ENCODE measurements at regions not wholly inside any gene's neighbourhood (a gene's known extent, or its start where the extent isn't known, plus 50 kb on each side); places are given as distances from the start of the nearest gene placed in this dataset.
A peak's percentile ranks its signal among the peaks of the same experiment; 100 is the strongest.

GRCh38 chr3:72519946-72520604 lies 328.2 kb downstream of the SHQ1 start:
- TF ChIP-seq CTCF (IDR thresholded peaks at IDR 0.05; ENCODE audit: unreplicated experiment): no peak
- no peaks in the 10 kb centered on the region for H3K9me3 Mint-ChIP-seq
- DNase-seq (ENCODE audit: low spot score in 2 of 2, unreplicated experiment in 2 of 2): no peak
- H3K4me3 Mint-ChIP-seq: no peak overlapping the region
- peaks cover 48% of the 10 kb centered on the region for H3K4me1 Mint-ChIP-seq
- H3K36me3 Mint-ChIP-seq: no peaks in the 10 kb centered on the region
- H3K27me3 Mint-ChIP-seq (ENCODE audit: low read depth): peaks cover 5% of the 10 kb centered on the region
- H3K27ac Mint-ChIP-seq: no peak overlapping the region

DNA sequence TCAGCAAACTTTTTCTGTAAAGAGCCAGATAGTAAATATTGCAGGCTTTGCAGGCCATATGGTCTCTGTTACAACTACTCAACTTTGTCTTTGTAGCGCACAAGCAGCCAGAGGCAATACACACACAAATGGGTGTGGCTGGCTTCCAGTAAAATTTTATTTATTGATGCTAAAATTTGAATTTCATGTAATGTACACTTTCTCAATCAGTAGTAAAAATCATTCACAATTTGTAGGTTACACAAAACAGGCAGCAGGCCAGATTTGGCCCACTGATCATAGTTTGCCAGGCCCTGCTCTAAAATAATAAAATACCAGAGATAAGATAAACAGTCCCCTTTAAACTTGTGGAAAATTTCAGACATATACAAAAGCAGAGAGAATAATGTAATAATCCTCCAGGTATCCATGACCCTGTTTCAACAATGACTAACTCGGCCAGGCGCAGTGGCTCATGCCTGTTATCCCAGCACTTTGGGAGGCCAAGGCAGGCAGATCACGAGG lies 330.3 kb downstream of the SHQ1 start:
- no peak for TF ChIP-seq CTCF (IDR thresholded peaks at IDR 0.05; ENCODE audit: unreplicated experiment)
- Mint-ChIP-seq H3K27me3 (ENCODE audit: low read depth) (peaks cover 5% of the 10 kb centered on the region), H3K9me3 (no peaks in the 10 kb centered on the region), H3K4me1 (peaks cover 42% of the 10 kb centered on the region), H3K27ac (peak overlapping the region; percentile 26), H3K4me3 (no peak overlapping the region), H3K36me3 (no peaks in the 10 kb centered on the region)
- no peak for DNase-seq (ENCODE audit: low spot score in 2 of 2, unreplicated experiment in 2 of 2)

GRCh38 chr3:72517336-72517735 lies 330.9 kb downstream of the SHQ1 start:
- Mint-ChIP-seq H3K9me3 (no peaks in the 10 kb centered on the region), H3K4me1 (peaks cover 39% of the 10 kb centered on the region), H3K4me3 (no peak overlapping the region), H3K27me3 (ENCODE audit: low read depth) (peaks cover 1% of the 10 kb centered on the region), H3K27ac (peak overlapping the region; percentile 62), H3K36me3 (no peaks in the 10 kb centered on the region)
- no peak for TF ChIP-seq CTCF (IDR thresholded peaks at IDR 0.05; ENCODE audit: unreplicated experiment)
- DNase-seq (ENCODE audit: low spot score in 2 of 2, unreplicated experiment in 2 of 2): no peak

DNA sequence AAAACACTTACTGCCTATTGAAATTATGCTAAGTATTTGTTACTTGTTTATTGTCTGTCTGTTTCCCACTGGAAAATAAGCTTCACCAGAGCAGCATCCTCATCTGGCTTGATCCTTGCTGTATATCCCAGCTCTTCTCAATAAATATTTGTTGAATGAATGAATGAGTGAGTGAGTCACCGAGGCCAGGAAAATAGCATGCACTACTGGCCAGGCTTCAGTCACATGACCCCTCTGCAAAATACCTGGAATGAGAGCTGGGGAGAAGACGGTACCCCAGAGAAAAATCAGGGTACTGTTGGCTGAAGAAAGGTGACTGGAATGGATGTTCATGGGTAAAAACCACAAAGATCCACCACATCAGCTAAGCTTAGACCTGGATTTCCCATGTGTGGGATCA lies 331.9 kb downstream of the SHQ1 start:
- no peak overlapping the region for H3K27ac Mint-ChIP-seq
- H3K9me3 Mint-ChIP-seq: no peaks in the 10 kb centered on the region
- H3K36me3 Mint-ChIP-seq: no peaks in the 10 kb centered on the region
- peaks cover 1% of the 10 kb centered on the region for H3K27me3 Mint-ChIP-seq (ENCODE audit: low read depth)
- H3K4me1 Mint-ChIP-seq: peaks cover 39% of the 10 kb centered on the region
- no peak overlapping the region for H3K4me3 Mint-ChIP-seq
- DNase-seq (ENCODE audit: low spot score in 2 of 2, unreplicated experiment in 2 of 2): no peak
- TF ChIP-seq CTCF (IDR thresholded peaks at IDR 0.05; ENCODE audit: unreplicated experiment): no peak

DNA sequence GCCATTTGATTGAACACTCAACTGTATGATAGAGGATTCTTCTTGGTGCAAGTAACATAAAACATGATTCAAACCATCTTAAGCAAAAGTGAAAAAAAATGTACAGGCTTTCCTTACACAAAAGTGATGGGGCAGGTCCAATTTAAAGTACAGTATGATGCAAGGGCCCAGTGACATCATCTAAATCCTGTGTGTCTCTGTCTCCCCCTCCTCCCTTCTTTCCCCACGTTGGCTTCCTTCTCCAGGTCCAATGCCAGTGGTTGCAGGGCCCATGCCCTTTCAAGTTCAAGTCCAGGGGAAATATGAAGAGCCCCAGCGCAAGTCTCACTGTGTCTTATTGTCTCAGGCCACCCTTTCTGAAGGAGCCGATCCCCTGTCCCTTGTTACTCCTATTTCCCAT lies 332.3 kb downstream of the SHQ1 start:
- H3K36me3 Mint-ChIP-seq: no peaks in the 10 kb centered on the region
- no peak for DNase-seq (ENCODE audit: low spot score in 2 of 2, unreplicated experiment in 2 of 2)
- TF ChIP-seq CTCF (IDR thresholded peaks at IDR 0.05; ENCODE audit: unreplicated experiment): no peak
- H3K4me3 Mint-ChIP-seq: no peak overlapping the region
- peaks cover 36% of the 10 kb centered on the region for H3K4me1 Mint-ChIP-seq
- no peak overlapping the region for H3K27ac Mint-ChIP-seq
- peaks cover under 1% of the 10 kb centered on the region for H3K27me3 Mint-ChIP-seq (ENCODE audit: low read depth)
- H3K9me3 Mint-ChIP-seq: no peaks in the 10 kb centered on the region
